ENCODE measurements at regions not wholly inside any gene's neighbourhood (a gene's known extent, or its start where the extent isn't known, plus 50 kb on each side); places are given as distances from the start of the nearest gene placed in this dataset.

GRCh38 chr2:226452768-226453167 lies 346.9 kb downstream of the IRS1 start:
- ATAC-seq (ENCODE audit: low read depth in 2 of 2) (no peak), DNase-seq (no peak)
- Mint-ChIP-seq H3K4me1 (no peaks in the 10 kb centered on the region), H3K4me3 (no peak overlapping the region), H3K36me3 (peaks cover 0 to 8% of the 10 kb centered on the region in 2 donors), H3K9me3 (peaks cover 1 to 17% (median 10%) of the 10 kb centered on the region in 7 donors), H3K27me3 (peaks cover 13 to 26% (median 17%) of the 10 kb centered on the region in 3 donors), H3K27ac (no peak overlapping the region)

DNA sequence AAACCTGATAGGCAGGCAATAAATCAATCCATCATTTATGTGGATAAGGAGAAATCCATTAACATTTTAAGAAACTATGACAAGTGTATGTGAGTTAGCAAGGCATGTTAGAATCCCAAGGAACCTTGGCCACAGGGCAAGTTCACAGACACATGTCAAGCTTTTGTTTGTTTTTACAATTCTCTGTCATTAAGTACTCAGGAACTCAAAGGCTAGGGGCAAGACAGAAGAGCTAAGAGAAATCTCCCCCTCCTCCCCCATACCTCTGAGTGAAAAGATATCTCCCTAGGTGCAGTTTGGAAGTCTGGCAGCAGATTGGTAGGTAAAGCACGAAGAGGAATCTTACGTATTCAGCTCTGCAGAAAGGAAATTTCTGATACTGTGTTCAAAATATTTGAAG lies 348.1 kb downstream of the IRS1 start:
- Mint-ChIP-seq H3K36me3 (peaks cover 0 to 8% of the 10 kb centered on the region in 2 donors), H3K4me1 (no peaks in the 10 kb centered on the region)
- DNase-seq = no peak

GRCh38 chr2:226450141-226450540 lies 349.5 kb downstream of the IRS1 start:
- peaks cover 0 to 9% (median 6%) of the 10 kb centered on the region in 3 donors for H3K27me3 Mint-ChIP-seq
- H3K9me3 Mint-ChIP-seq = peaks cover 1 to 9% (median 6%) of the 10 kb centered on the region in 7 donors
- DNase-seq (no peak), ATAC-seq (ENCODE audit: low read depth in 2 of 2) (no peak)
- no peak overlapping the region for H3K4me3 Mint-ChIP-seq
- no peaks in the 10 kb centered on the region for H3K4me1 Mint-ChIP-seq
- H3K36me3 Mint-ChIP-seq = peaks cover 0 to 8% of the 10 kb centered on the region in 2 donors
- H3K27ac Mint-ChIP-seq = no peak overlapping the region

More for the DNA sequence above, 348.1 kb downstream of the IRS1 start:
- peaks cover 1 to 14% (median 6%) of the 10 kb centered on the region in 7 donors for H3K9me3 Mint-ChIP-seq
- H3K4me3 Mint-ChIP-seq = no peak overlapping the region
- no peak overlapping the region for H3K27ac Mint-ChIP-seq
- no peak for ATAC-seq (ENCODE audit: low read depth in 2 of 2)
- peaks cover 7 to 19% (median 13%) of the 10 kb centered on the region in 3 donors for H3K27me3 Mint-ChIP-seq

DNA sequence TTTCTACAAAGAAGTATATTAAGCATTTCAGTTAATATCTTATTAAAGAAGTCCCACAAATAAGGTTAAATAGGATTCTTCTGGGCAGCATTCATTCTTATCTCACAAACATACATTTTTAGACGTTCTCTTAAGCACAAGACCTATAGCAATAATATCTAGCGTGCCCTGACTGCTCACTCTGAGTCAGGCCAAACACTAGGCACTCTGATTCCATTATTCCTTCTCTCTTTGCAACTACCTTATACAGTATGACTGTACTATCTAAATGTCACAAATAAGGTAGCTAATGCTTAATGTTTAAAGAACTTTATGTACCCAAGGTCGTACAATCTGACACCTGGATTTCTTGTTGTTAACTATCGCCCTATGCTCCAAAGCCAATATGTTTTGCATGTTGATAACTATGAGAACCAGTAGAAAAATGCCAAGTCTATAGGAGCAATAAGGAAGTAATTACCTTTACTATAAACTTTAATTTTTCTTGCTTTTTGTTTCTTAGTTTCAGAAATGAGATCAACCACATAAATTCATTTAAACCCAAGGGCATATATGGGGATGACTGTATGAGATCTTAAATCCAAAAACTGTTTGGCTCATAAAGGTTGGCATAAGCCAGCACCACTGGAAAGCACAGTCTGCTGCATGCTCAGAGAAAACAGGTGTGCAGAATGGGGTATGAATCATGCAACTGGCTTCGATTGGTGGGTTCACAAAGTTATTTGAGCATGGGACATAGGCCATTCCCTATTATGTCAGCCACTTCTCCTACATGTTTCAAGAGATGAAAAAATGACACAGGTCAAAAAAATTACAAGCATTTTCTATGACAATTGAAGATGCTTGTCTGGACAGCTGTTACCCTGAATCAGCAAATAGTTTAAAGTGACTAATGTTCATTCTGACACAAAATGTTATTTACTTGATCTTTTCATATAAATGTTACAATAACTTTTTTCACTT lies 352.0 kb downstream of the IRS1 start:
- ATAC-seq (ENCODE audit: low read depth in 2 of 2) (no peak), DNase-seq (no peak)
- Mint-ChIP-seq H3K4me3 (no peak overlapping the region), H3K27me3 (peaks cover 0 to 6% (median 5%) of the 10 kb centered on the region in 3 donors), H3K9me3 (peaks cover 0 to 6% (median 5%) of the 10 kb centered on the region in 7 donors), H3K27ac (peak overlapping the region in 1 of 6 donors; percentile 5), H3K36me3 (peaks cover 0 to 8% of the 10 kb centered on the region in 2 donors), H3K4me1 (no peaks in the 10 kb centered on the region)

- ATAC-seq (ENCODE audit: low read depth in 2 of 2) (no peak), DNase-seq (no peak)
- Mint-ChIP-seq H3K4me3 (no peak overlapping the region), H3K36me3 (no peaks in the 10 kb centered on the region), H3K9me3 (no peaks in the 10 kb centered on the region), H3K27ac (no peak overlapping the region), H3K27me3 (peaks cover 0 to 13% (median 5%) of the 10 kb centered on the region in 3 donors), H3K4me1 (no peaks in the 10 kb centered on the region)
Observed at GRCh38 chr2:226446406-226447001, 353.1 kb downstream of the IRS1 start.

DNA sequence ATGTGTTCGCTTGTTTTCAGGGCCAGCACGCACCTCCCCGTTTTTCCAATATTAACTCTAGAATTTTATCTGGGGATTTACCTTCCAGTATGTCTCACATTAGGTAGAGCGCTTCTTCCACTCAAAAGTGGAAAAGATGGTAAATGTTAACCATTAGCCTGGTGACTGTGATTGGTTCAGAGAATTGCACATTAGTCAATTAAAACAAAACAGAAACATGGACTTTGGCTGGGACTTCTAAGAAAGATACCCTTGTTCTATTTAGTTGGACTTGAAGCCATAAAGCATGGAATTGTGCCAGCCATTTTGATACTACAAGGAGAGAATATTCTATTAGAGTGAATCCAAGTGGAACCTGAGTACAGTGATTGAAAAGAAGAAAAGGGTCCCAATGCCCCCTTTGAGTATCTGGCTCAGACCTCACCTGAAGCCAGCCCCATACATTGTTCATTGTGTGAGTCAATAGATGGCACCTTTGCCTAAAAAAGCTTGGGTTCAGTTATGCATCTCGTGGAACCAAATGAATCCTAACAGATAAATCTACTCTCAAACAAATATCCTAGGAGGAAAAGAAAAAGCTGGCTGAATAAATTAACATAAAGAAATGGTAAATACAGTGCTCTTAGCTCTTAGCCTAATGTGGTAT lies 354.3 kb downstream of the IRS1 start:
- Mint-ChIP-seq H3K27me3 (peaks cover 0 to 13% (median 5%) of the 10 kb centered on the region in 3 donors), H3K27ac (no peak overlapping the region), H3K4me1 (no peaks in the 10 kb centered on the region), H3K4me3 (no peak overlapping the region), H3K9me3 (no peaks in the 10 kb centered on the region), H3K36me3 (no peaks in the 10 kb centered on the region)
- DNase-seq (no peak), ATAC-seq (ENCODE audit: low read depth in 2 of 2) (no peak)

GRCh38 chr2:226443112-226443511 lies 356.5 kb downstream of the IRS1 start:
- H3K27me3 Mint-ChIP-seq = peaks cover 0 to 13% (median 5%) of the 10 kb centered on the region in 3 donors
- H3K36me3 Mint-ChIP-seq = peaks cover 0 to 2% of the 10 kb centered on the region in 2 donors
- H3K27ac Mint-ChIP-seq = peak overlapping the region in 1 of 6 donors; percentile 68
- no peaks in the 10 kb centered on the region for H3K9me3 Mint-ChIP-seq
- H3K4me1 Mint-ChIP-seq = no peaks in the 10 kb centered on the region
- H3K4me3 Mint-ChIP-seq = no peak overlapping the region
- DNase-seq (no peak), ATAC-seq (ENCODE audit: low read depth in 2 of 2) (no peak)

DNA sequence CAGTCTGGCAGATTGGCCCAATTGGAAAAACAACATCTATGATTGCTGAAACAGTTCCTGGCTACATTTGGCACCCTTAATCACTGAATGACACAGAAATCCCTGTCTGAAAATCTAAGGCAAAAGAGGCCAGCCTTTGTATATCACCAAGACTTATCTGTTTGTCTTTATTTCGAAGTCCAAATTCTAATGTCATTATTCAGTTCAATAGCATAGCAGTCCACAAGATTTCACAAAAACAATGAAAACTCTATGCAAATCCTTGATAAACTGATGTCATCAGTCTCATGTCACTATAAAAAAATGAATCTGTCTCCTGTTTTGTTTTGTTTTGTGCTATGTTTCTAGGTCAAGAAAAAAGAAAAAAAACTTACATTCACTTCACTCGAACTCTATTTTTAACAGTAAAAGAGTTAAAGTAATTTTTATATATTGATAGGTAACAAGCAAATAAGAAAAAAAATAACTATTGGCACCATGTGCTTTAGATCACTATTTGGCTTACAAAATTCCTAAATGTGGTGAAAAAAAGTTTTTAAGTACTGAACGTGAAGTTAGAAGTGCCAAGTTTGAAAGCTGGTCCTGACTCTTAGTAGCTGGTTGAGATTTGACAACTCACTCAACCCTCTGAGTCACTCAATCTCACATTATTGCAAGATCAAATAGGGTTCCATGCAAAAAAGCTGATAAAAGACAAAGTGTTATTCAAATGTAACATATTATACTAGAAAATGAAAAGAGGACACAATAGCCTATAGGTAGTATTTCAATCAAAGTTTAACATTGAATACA lies 359.3 kb downstream of the IRS1 start:
- ATAC-seq (ENCODE audit: low read depth in 2 of 2) (no peak), DNase-seq (no peak)
- Mint-ChIP-seq H3K4me1 (no peaks in the 10 kb centered on the region), H3K27me3 (peaks cover 8 to 23% (median 18%) of the 10 kb centered on the region in 3 donors), H3K27ac (no peak overlapping the region), H3K36me3 (peaks cover 0 to 7% of the 10 kb centered on the region in 2 donors), H3K4me3 (no peak overlapping the region), H3K9me3 (peaks cover 0 to 2% (median 0%) of the 10 kb centered on the region in 7 donors)

- H3K36me3 Mint-ChIP-seq = peaks cover 0 to 7% of the 10 kb centered on the region in 2 donors
- ATAC-seq (ENCODE audit: low read depth in 2 of 2) (no peak), DNase-seq (no peak)
- H3K4me1 Mint-ChIP-seq = no peaks in the 10 kb centered on the region
- no peak overlapping the region for H3K4me3 Mint-ChIP-seq
- no peak overlapping the region for H3K27ac Mint-ChIP-seq
- peaks cover 0 to 2% (median 0%) of the 10 kb centered on the region in 7 donors for H3K9me3 Mint-ChIP-seq
- H3K27me3 Mint-ChIP-seq = peaks cover 13 to 33% (median 18%) of the 10 kb centered on the region in 3 donors
Observed at GRCh38 chr2:226439337-226439736, 360.3 kb downstream of the IRS1 start.

DNA sequence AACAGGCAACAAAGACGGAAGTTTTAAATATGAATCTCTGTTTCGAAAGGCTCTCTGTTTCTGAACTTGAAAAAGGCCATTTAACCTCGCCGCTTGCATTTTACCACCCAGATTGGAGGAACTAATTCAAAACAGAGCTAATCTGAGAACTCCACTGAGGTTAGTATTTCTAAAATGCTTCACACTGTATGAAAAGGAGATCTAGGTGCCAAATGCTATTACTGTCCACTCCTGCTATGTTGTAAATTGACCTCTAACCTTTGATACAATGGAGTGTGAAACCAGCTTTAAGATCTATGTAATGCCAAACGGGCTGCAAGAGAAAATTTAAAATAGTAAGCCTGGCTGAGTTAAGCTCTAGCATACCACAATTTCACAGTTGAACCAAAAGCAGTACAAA lies 364.5 kb downstream of the IRS1 start:
- peaks cover 16 to 43% (median 18%) of the 10 kb centered on the region in 3 donors for H3K27me3 Mint-ChIP-seq
- no peak overlapping the region for H3K4me3 Mint-ChIP-seq
- no peak overlapping the region for H3K27ac Mint-ChIP-seq
- DNase-seq = no peak
- no peaks in the 10 kb centered on the region for H3K4me1 Mint-ChIP-seq
- no peak for ATAC-seq (ENCODE audit: low read depth in 2 of 2)
- H3K9me3 Mint-ChIP-seq = peaks cover 0 to 2% (median 0%) of the 10 kb centered on the region in 7 donors
- peaks cover 0 to 7% of the 10 kb centered on the region in 2 donors for H3K36me3 Mint-ChIP-seq

DNA sequence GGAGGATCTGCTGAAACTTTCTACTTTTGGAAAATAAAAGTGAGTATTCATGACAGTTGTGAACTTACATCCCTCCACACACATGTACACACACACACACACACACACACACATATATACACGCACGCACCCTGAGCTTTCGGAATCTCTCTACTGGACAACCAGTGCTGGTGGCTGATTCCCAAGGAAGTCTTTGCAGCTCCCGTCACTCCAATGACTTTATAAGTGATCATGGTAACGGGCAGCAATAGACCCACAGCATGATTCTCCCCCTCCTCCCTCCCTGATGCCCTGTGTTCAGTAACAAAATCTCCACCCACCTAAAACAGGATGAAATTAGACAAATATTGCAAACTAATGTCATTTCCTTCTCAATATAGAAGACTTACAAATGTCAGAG lies 364.9 kb downstream of the IRS1 start:
- peaks cover 0 to 7% of the 10 kb centered on the region in 2 donors for H3K36me3 Mint-ChIP-seq
- ATAC-seq (ENCODE audit: low read depth in 2 of 2) = no peak

GRCh38 chr2:226431288-226431948 lies 368.2 kb downstream of the IRS1 start:
- ATAC-seq (ENCODE audit: low read depth in 2 of 2) (no peak), DNase-seq (no peak)
- Mint-ChIP-seq H3K27me3 (peaks cover 16 to 40% (median 18%) of the 10 kb centered on the region in 3 donors), H3K9me3 (no peaks in the 10 kb centered on the region), H3K27ac (no peak overlapping the region), H3K4me3 (no peak overlapping the region), H3K4me1 (no peaks in the 10 kb centered on the region), H3K36me3 (no peaks in the 10 kb centered on the region)

More for the DNA sequence above, 364.9 kb downstream of the IRS1 start:
- Mint-ChIP-seq H3K4me3 (no peak overlapping the region), H3K27me3 (peaks cover 18 to 48% (median 18%) of the 10 kb centered on the region in 3 donors), H3K9me3 (peaks cover 0 to 2% (median 0%) of the 10 kb centered on the region in 7 donors), H3K4me1 (no peaks in the 10 kb centered on the region), H3K27ac (peak overlapping the region in 1 of 6 donors; percentile 66)
- no peak for DNase-seq

Measured in naive B cell (primary cell).